Choroid plexus epithelial cell (primary cell): ENCODE measurements at regions not wholly inside any gene's neighbourhood (a gene's known extent, or its start where the extent isn't known, plus 50 kb on each side); places are given as distances from the start of the nearest gene placed in this dataset.

ENCODE experiments used
- DNase-seq: peaks from one replicate; pipeline ENCODE4 v3.0.0-alpha.2; 2010; ENCODE audit warnings: low read depth
- H3K4me3 ChIP-seq: 2 replicates; pipeline ENCODE4 v1.5.1; 2011; ENCODE audit warnings: low read depth, mild to moderate bottlenecking, control low read depth, low read length, moderate library complexity
- CTCF ChIP-seq: conservative IDR thresholded peaks from 2 replicates; pipeline ENCODE4 v1.5.1; 2011; ENCODE audit warnings: low read depth, mild to moderate bottlenecking, control low read depth, inconsistent platforms, low read length, moderate library complexity

- DNase-seq, result no peak
- TF ChIP-seq CTCF, result no peak
- no peak overlapping the region for H3K4me3 ChIP-seq
Measured at GRCh38 chr6:94462231-94462630, 1042.9 kb upstream of the EPHA7 start.

DNA sequence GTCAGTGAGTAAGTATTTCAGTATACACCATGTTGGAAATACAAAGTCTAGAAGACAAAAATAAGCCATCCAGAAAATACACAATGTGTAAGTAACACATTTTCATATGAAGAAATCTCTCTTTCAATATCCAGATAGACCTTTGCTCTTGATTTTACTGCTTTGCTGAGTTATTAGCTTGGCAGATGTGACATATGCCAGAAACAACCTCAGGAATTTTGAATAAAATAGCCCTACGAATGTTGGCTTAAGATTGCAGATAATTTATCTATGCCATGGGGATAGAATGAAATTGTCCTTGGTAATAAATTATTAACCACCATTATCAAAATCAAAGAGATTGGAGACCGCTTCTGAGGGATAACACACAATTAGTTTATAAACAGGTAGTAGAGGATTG is 1036.9 kb upstream of the EPHA7 start:
- no peak overlapping the region for H3K4me3 ChIP-seq
- DNase-seq, result no peak
- TF ChIP-seq CTCF, result no peak

DNA sequence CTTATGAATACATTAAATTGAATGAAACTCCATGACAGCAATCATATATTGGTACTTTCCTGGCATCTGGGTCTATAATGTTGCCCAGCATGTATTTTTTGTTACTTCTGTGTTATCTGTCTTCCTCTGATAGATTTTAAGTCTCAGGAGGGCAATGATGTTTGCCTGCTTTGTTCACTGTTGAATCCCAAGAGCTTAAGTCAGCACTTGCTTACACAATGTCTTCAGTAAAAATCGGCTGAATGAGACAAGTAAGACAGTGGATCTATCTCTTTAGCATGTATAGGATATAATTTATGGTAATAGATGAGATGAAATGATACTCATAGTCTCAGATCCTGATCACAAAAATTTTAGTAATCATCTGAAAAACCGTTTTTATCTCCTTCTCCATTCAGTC is 1034.9 kb upstream of the EPHA7 start:
- H3K4me3 ChIP-seq, result no peak overlapping the region
- DNase-seq, result no peak
- no peak for TF ChIP-seq CTCF

DNA sequence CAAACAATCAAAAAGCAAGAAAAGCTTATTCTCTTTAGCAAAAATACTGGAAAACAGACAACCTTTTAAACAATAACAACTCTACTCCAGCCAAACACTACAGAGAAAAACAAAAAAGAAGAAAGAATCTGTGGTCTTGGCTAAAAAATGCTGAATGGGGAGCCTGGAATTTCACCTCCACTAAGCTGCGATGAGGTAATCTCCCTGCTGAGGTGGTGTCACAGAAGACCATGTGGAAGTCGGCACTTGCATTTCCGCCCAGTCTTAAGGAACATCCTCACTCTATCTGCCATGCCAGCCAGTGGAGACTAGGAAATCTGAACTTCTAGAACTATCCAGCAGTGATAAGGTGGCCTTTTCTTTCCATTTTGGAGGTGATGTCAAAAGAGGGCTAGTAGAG is 1026.8 kb upstream of the EPHA7 start:
- no peak overlapping the region for H3K4me3 ChIP-seq
- DNase-seq, result no peak
- no peak for TF ChIP-seq CTCF

GRCh38 chr6:94443701-94444100 is 1024.3 kb upstream of the EPHA7 start:
- H3K4me3 ChIP-seq, result no peak overlapping the region
- DNase-seq, result no peak
- TF ChIP-seq CTCF, result no peak

DNA sequence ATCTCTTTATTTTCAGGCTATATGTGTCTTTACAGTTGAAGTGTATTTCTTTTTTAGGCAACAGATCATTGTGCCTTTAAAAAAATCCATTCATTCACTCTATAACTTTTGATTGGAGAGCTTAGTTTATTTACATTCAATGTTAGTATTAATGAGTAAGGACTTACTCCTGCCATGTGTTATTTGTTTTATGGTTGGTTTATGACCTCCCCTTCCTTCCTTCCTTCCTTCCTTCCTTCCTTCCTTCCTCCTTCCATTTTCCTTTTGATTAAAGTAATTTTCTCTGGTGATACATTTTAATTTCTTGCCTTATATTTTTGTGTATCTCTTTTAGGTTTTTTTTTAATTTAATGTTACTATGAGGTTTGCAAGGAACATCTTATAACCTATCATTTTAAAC is 1005.3 kb upstream of the EPHA7 start:
- no peak overlapping the region for H3K4me3 ChIP-seq
- DNase-seq, result no peak
- TF ChIP-seq CTCF, result no peak

DNA sequence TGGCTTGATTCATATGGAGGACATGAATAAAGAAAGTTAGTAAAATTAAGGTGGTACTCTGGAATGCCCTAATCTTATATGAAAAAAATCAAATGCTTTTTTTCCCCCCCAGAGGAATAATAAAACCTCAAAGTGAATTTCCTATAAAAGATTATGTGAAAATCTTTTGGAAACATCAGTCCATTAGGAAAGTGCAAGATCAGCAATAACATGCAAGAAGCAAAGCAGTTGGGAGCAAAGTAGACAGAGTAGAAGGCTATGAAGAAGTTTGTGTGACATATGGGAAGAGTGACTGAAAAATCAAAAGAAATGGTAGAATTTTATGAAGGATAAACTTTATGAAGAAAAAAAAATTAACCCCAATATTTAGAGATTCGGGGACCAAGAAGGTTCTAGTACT is 998.0 kb upstream of the EPHA7 start:
- no peak for DNase-seq
- no peak for TF ChIP-seq CTCF
- H3K4me3 ChIP-seq, result no peak overlapping the region
